GM12878 (cell line): ENCODE measurements at regions not wholly inside any gene's neighbourhood (a gene's known extent, or its start where the extent isn't known, plus 50 kb on each side); places are given as distances from the start of the nearest gene placed in this dataset.

Experiments
- ATAC-seq: fragments of 200-7000 bp; cut with Tn5 transposase; 3 replicates; pipeline ENCODE4 v1.9.1; 2020; ENCODE audit warnings: mild to moderate bottlenecking, moderate library complexity
- BruUV-seq: library from RNA; stranded (reverse); fragments of 400-500 nt; replicated peaks from 2 replicates; lab custom pipeline; 2021; lab: Mats Ljungman, UMichigan
- CTCF ChIA-PET: fragments of 300-600 bp; sonication (Branson Sonifier 250); formaldehyde crosslinking; extraction: SDS; loops from one replicate; lab custom pipeline; 2021; ENCODE audit warnings: inconsistent platforms; lab: Yijun Ruan, JAX
- POLR2A ChIA-PET: fragments of 350-600 bp; formaldehyde crosslinking; extraction: SDS; loops from one replicate; lab custom pipeline; 2021; ENCODE audit warnings: inconsistent platforms; lab: Charles Lee
- RAD21 ChIA-PET: fragments of 300-600 bp; sonication (Branson Sonifier 250); formaldehyde crosslinking; loops from one replicate; lab custom pipeline; 2023; ENCODE audit warnings: antibody characterized with exemption; ENCODE audit not compliant: unreplicated experiment; lab: Charles Lee
- SMC1A ChIA-PET: fragments of 300-600 bp; sonication (Branson Sonifier 250); formaldehyde crosslinking; loops from one replicate; lab custom pipeline; 2023; ENCODE audit not compliant: unreplicated experiment, uncharacterized antibody; lab: Charles Lee
- DNase-seq: peaks from one replicate; pipeline ENCODE4 v3.0.0-alpha.2; 2011; ENCODE audit warnings: low read depth, low spot score
- FAIRE-seq: peaks from 3 replicates; lab custom pipeline; 2011; peaks lifted over from hg19 to GRCh38; lab: Jason Lieb, UNC
- H2AFZ ChIP-seq: 2 replicates; pipeline ENCODE4 v1.6.0; 2011; ENCODE audit warnings: low read depth, low read length, control low read depth; ENCODE audit not compliant: control insufficient read depth
- H3K27ac ChIP-seq: 2 replicates; pipeline ENCODE4 v1.5.1; 2011; ENCODE audit warnings: control low read depth; ENCODE audit not compliant: control insufficient read depth, insufficient read depth
- H3K27me3 ChIP-seq, 2 experiments: replicated peaks in 1 of 2; 2 replicates each; pipeline versions ENCODE4 v1.6.0 to v1.6.1; 2011; ENCODE audit warnings: low read length in 1 of 2; ENCODE audit not compliant: control insufficient read depth in 2 of 2, insufficient read depth in 2 of 2
- H3K36me3 ChIP-seq, 2 experiments: 2 replicates each; pipeline ENCODE4 v1.5.1; 2011; ENCODE audit warnings: low read length in 1 of 2; ENCODE audit not compliant: control insufficient read depth in 2 of 2, insufficient read depth in 2 of 2
- H3K4me1 ChIP-seq: 2 replicates; pipeline ENCODE4 v1.6.1; 2011; ENCODE audit warnings: mild to moderate bottlenecking, low read length, moderate library complexity, mixed read lengths; ENCODE audit not compliant: control insufficient read depth, insufficient read depth
- H3K4me2 ChIP-seq: 2 replicates; pipeline ENCODE4 v1.6.0; 2011; ENCODE audit warnings: control low read depth; ENCODE audit not compliant: control insufficient read depth, insufficient read depth
- H3K4me3 ChIP-seq: fragments of 200-600 bp; sonication (generic); 2 replicates; pipeline ENCODE4 v1.5.1; 2016
- H3K79me2 ChIP-seq: 2 replicates; pipeline ENCODE4 v1.6.0; 2011; ENCODE audit warnings: low read length; ENCODE audit not compliant: control insufficient read depth, insufficient read depth
- H3K9ac ChIP-seq: 2 replicates; pipeline ENCODE4 v1.8.0; 2011; ENCODE audit warnings: low read length, control low read depth, mixed read lengths; ENCODE audit not compliant: control insufficient read depth, insufficient read depth
- H3K9me3 ChIP-seq: replicated peaks from 3 replicates; pipeline ENCODE4 v1.5.1; 2011; ENCODE audit warnings: mild to moderate bottlenecking, low read length; ENCODE audit not compliant: control insufficient read depth, insufficient read depth
- H4K20me1 ChIP-seq: 2 replicates; pipeline ENCODE4 v1.6.0; 2011; ENCODE audit not compliant: control insufficient read depth, insufficient read depth
- BRCA1 ChIP-seq: IDR thresholded peaks from 2 replicates; pipeline ENCODE4 v1.6.1; 2011; ENCODE audit warnings: low read depth, low read length, improper control_type of control experiment
- CBX5 ChIP-seq: sonication (generic); IDR thresholded peaks from 2 replicates; pipeline ENCODE4 v1.6.1; 2016; ENCODE audit warnings: low read depth, moderate library complexity, mild to moderate bottlenecking, inconsistent platforms
- IRF3 ChIP-seq: fragments of 450-650 bp; IDR thresholded peaks from 2 replicates; pipeline ENCODE4 v1.6.1; 2014; ENCODE audit warnings: mild to moderate bottlenecking
- IRF5 ChIP-seq: fragments of 450-650 bp; IDR thresholded peaks from 2 replicates; pipeline ENCODE4 v1.6.1; 2017; ENCODE audit warnings: borderline replicate concordance
- NFXL1 ChIP-seq: fragments of 450-650 bp; IDR thresholded peaks from 2 replicates; pipeline ENCODE4 v1.6.1; 2017; ENCODE audit warnings: antibody characterized with exemption, mild to moderate bottlenecking, borderline replicate concordance
- RAD51 ChIP-seq: fragments of 450-650 bp; IDR thresholded peaks from 2 replicates; pipeline ENCODE4 v1.6.1; 2016; ENCODE audit warnings: moderate library complexity, mild to moderate bottlenecking, inconsistent platforms
- SIX5 ChIP-seq: IDR thresholded peaks from 2 replicates; pipeline ENCODE4 v1.6.1; 2011; ENCODE audit warnings: mild to moderate bottlenecking, low read depth, low read length, moderate library complexity; ENCODE audit not compliant: severe bottlenecking
- TCF7 ChIP-seq: IDR thresholded peaks from 2 replicates; pipeline ENCODE4 v1.6.1; 2014; ENCODE audit warnings: antibody characterized with exemption, borderline replicate concordance
- WGBS: methylation state at CpG from one replicate; pipeline ENCODE4 v1.1.6; 2016; ENCODE audit warnings: low lambda C conversion rate; ENCODE audit not compliant: insufficient replicate concordance, insufficient coverage; ENCODE audit errors: missing lambda C conversion rate; 5-methylcytosine and 5-hydroxymethylcytosine counted together
- in situ Hi-C: fragments of 300-500 bp; cut with MboI; formaldehyde crosslinking; loops from 9 replicates; pipeline ENCODE4 v1.14.3; 2018; ENCODE audit warnings: mixed read lengths
- intact Hi-C: fragments of 100-400 bp; cut with micrococcal nuclease; formaldehyde crosslinking; loops from one replicate; pipeline ENCODE4 v1.14.2; 2022; ENCODE audit not compliant: unreplicated experiment
- TF ChIP-seq, protein P1 (sequence below): fragments of 450-650 bp; IDR thresholded peaks from 2 replicates; pipeline ENCODE4 v1.6.1; 2017; ENCODE audit warnings: mild to moderate bottlenecking, moderate library complexity
- TF ChIP-seq, protein P2 (sequence below): IDR thresholded peaks from 2 replicates; pipeline ENCODE4 v1.6.1; 2012; ENCODE audit warnings: low read length, inconsistent platforms

DNA sequence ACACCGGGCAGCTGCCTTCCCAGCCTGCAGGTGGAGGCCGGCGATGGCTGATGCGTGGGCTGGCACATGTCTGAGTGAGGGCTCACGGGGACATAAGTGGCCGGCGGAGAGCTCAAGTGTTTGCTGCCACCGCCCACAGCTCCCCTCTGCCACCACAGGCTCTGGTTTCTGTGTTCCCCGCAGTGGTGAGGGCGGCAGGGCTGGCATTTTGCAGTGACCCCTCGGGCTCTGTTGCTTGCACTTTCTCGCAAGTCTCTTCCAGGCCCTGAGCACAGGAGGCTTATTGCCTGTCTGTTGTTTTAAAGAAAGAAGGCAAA lies 271.0 kb upstream of the RTL1 start (continued):
- TF ChIP-seq, protein P1, sequence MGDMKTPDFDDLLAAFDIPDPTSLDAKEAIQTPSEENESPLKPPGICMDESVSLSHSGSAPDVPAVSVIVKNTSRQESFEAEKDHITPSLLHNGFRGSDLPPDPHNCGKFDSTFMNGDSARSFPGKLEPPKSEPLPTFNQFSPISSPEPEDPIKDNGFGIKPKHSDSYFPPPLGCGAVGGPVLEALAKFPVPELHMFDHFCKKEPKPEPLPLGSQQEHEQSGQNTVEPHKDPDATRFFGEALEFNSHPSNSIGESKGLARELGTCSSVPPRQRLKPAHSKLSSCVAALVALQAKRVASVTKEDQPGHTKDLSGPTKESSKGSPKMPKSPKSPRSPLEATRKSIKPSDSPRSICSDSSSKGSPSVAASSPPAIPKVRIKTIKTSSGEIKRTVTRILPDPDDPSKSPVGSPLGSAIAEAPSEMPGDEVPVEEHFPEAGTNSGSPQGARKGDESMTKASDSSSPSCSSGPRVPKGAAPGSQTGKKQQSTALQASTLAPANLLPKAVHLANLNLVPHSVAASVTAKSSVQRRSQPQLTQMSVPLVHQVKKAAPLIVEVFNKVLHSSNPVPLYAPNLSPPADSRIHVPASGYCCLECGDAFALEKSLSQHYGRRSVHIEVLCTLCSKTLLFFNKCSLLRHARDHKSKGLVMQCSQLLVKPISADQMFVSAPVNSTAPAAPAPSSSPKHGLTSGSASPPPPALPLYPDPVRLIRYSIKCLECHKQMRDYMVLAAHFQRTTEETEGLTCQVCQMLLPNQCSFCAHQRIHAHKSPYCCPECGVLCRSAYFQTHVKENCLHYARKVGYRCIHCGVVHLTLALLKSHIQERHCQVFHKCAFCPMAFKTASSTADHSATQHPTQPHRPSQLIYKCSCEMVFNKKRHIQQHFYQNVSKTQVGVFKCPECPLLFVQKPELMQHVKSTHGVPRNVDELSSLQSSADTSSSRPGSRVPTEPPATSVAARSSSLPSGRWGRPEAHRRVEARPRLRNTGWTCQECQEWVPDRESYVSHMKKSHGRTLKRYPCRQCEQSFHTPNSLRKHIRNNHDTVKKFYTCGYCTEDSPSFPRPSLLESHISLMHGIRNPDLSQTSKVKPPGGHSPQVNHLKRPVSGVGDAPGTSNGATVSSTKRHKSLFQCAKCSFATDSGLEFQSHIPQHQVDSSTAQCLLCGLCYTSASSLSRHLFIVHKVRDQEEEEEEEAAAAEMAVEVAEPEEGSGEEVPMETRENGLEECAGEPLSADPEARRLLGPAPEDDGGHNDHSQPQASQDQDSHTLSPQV: no peak
- TF ChIP-seq TCF7 (no peak), NFXL1 (no peak), CBX5 (no peak), IRF3 (no peak), SIX5 (no peak), RAD51 (no peak)

DNA sequence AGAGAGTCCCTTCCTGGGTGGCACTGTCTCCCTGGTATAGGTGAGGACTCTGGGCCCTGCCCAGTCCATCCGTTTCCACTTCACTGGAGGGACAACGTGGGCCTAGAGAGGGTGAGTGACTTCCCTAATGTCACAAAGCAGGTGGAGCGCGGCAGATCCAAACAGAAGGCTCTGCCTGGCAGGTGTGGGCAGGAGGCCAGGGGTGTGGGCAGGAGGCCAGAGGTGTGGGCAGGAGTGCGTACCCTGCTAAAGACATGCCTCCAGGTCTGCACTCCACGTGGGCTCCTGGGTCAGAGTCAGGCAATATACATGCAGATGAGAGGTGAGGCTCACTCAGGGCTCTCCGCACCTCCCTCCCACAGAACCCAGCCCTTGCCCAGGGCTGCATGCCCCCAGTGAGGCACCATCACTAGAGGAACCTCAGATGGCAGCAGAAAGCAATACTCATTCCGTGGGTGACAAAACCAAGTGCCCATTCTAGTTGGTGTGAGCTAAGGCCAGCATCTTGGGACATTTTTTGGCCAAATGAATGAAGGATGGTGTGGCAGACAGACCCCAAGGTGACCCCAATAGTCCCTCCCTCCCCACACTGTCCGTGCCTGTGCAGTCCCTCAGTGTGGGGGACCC lies 271.6 kb upstream of the RTL1 start:
- DNase-seq: no peak
- WGBS: 26% methylated on average over 9 of the region's 9 CpGs

More for the DNA sequence above, 271.6 kb upstream of the RTL1 start:
- Histone ChIP-seq H3K4me1 (no peaks in the 10 kb centered on the region), H2AFZ (no peak overlapping the region), H3K36me3 (no peaks in the 10 kb centered on the region), H3K9ac (no peak overlapping the region), H3K4me2 (no peak overlapping the region), H3K27ac (no peak overlapping the region), H3K4me3 (no peak overlapping the region), H3K79me2 (no peaks in the 10 kb centered on the region), H3K9me3 (no peaks in the 10 kb centered on the region; the same call in 2 of the 3 replicates), H4K20me1 (no peaks in the 10 kb centered on the region), H3K27me3 (no peaks in the 10 kb centered on the region)
- no peak for ATAC-seq
- BruUV-seq: no TSS peak
- intact Hi-C loops (no loop called here), in situ Hi-C loops (no loop called here)
- no peak for FAIRE-seq
- ChIA-PET CTCF (no interaction called here), RAD21 (no interaction called here), POLR2A (no interaction called here), SMC1A (no interaction called here)
- no peak for TF ChIP-seq BRCA1
- TF ChIP-seq, protein P2, sequence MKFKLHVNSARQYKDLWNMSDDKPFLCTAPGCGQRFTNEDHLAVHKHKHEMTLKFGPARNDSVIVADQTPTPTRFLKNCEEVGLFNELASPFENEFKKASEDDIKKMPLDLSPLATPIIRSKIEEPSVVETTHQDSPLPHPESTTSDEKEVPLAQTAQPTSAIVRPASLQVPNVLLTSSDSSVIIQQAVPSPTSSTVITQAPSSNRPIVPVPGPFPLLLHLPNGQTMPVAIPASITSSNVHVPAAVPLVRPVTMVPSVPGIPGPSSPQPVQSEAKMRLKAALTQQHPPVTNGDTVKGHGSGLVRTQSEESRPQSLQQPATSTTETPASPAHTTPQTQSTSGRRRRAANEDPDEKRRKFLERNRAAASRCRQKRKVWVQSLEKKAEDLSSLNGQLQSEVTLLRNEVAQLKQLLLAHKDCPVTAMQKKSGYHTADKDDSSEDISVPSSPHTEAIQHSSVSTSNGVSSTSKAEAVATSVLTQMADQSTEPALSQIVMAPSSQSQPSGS: no peak
- no peak for TF ChIP-seq IRF5
